ENCODE measurements at regions not wholly inside any gene's neighbourhood (a gene's known extent, or its start where the extent isn't known, plus 50 kb on each side); places are given as distances from the start of the nearest gene placed in this dataset.

GRCh38 chr10:131844529-131845084 is 56.2 kb upstream of the PPP2R2D start:
- no peak for DNase-seq

DNA sequence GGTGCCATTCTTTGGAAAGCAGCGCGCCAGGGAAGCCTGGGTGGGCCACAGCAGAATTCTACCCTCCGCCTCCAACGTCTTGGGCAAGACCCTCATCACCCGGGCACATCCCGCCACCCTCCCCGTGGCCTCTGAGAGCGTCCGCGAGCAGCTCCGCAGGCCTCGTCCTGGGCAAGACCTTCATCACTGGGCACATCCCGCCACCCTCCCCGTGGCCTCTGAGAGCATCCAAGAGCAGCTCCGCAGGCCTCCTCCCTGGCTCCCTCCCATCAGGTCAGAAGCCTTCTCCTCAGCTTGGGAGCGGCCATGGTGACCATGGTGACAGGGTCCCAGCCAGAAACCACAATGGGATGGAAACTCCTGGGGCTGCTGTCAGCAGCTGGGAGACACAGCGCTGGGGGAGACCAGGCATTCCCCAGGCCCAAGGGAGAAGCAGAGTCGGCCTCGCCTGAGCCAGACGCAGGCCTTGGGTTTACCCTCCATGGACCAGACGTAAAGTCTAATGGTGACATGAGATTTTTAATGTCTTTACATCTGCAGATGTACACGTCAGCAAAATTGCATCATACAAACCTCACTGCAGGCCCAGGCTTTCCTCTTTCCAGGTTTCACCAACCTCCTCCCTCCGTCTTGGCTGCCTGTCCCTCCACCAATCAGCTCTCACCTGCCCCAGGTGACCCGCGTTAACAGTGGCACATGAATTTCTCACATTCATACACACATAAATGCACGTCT is 55.1 kb upstream of the PPP2R2D start:
- DNase-seq = no peak

GRCh38 chr10:131846240-131847101 is 54.3 kb upstream of the PPP2R2D start:
- DNase-seq = no peak

GRCh38 chr10:131847241-131847783 is 53.5 kb upstream of the PPP2R2D start:
- no peak for DNase-seq

- no peak for DNase-seq
These were observed 52.5 kb upstream of the PPP2R2D start for GRCh38 chr10:131848296-131848695.

DNA sequence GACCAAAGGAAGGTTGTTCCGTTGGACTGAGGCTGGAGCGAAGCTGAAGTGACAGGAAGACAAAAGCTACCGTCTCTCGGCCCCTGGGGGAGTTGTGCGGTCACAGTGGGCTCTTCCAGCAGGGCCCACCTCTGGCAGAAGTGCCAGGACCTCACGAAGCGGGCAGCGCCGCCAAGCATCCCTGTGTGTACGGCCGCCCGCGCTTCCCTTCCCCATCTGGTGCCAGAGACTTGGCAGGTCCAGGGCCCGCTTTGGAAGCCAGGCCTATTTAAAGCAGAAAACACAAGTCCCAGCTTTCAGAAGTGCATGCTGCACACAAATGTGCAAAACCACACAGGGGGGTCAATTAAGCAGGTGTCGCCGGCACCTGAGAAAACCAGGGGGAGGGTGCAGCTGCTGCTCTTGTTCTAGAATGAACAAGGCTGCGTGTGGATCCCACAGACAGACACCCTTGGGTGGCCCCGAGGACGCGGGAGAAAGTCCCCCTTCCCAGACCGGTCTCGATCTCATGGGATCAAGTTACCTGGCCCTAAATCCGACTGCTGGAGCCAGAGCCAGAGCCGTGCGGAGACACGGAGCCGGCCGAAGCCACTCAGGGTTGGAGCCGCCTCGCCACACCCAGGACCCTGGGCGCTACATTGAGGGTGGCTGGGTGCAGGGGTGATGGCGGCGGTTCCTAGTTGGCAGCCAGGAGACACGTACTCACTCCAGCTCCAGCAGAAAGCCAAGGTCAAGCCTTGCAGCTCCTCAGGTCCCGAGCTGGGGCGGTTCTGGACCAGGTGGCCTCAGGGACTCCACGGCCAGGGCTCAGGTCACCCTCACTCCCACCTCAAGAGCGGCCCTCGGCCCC is 51.8 kb upstream of the PPP2R2D start:
- no peak for DNase-seq

GRCh38 chr10:131849591-131850382 is 51.0 kb upstream of the PPP2R2D start:
- DNase-seq = no peak

DNA sequence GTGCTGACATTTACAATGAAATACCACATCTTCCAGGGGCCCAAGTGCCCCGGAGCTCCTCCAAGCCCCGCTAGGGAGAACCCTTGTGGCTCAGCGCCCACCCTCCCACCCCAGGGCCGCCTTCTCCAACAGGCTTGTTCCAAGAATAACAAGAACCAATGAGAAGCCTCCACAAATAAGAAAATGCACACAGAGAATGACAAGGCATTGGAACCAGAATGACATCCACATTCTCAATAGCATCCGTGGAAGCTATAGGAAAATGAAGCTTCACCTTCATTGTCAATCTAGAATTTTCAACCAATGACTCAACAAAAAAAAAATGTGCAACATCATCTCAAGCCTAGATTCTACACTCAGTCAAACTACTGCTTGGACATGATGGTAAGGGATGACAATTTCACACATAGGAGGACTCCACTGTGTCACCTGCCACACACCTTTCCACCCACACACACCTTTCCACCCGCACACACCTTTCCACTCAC is 50.4 kb upstream of the PPP2R2D start:
- DNase-seq = no peak
